ENCODE measurements at regions not wholly inside any gene's neighbourhood (a gene's known extent, or its start where the extent isn't known, plus 50 kb on each side); places are given as distances from the start of the nearest gene placed in this dataset.
"Not testable (repeated sequence)": the region's sequence is repeated elsewhere in the genome, so short reads cannot be mapped to it uniquely, and the experiment has no call there.

GRCh38 chr9:67635067-67635466, 223.7 kb upstream of the ANKRD20A1 start:
- DNase-seq (ENCODE audit: low read depth), result not testable (repeated sequence)

GRCh38 chr9:67611900-67612299, 246.8 kb upstream of the ANKRD20A1 start:
- not testable (repeated sequence) for DNase-seq (ENCODE audit: low read depth)

- not testable (repeated sequence) for DNase-seq (ENCODE audit: low read depth)
Measured at GRCh38 chr9:67609872-67610271, 248.9 kb upstream of the ANKRD20A1 start.

- DNase-seq (ENCODE audit: low read depth), result not testable (repeated sequence)
Measured at GRCh38 chr9:67609435-67609834, 249.3 kb upstream of the ANKRD20A1 start.

GRCh38 chr9:67605113-67605512, 253.6 kb upstream of the ANKRD20A1 start:
- DNase-seq (ENCODE audit: low read depth), result not testable (repeated sequence)

GRCh38 chr9:67603609-67604008, 255.1 kb upstream of the ANKRD20A1 start:
- DNase-seq (ENCODE audit: low read depth), result not testable (repeated sequence)

GRCh38 chr9:67592424-67592823, 266.3 kb upstream of the ANKRD20A1 start:
- DNase-seq (ENCODE audit: low read depth), result not testable (repeated sequence)

GRCh38 chr9:67555874-67556273, 302.9 kb upstream of the ANKRD20A1 start:
- DNase-seq (ENCODE audit: low read depth), result not testable (repeated sequence)

GRCh38 chr9:67550044-67550443, 308.7 kb upstream of the ANKRD20A1 start:
- DNase-seq (ENCODE audit: low read depth), result not testable (repeated sequence)

- DNase-seq (ENCODE audit: low read depth), result not testable (repeated sequence)
Measured at GRCh38 chr9:67529834-67530233, 328.9 kb upstream of the ANKRD20A1 start.

GRCh38 chr9:67516938-67517337, 341.8 kb upstream of the ANKRD20A1 start:
- DNase-seq (ENCODE audit: low read depth), result not testable (repeated sequence)

- not testable (repeated sequence) for DNase-seq (ENCODE audit: low read depth)
Measured at GRCh38 chr9:67514587-67514986, 344.1 kb upstream of the ANKRD20A1 start.

- DNase-seq (ENCODE audit: low read depth), result not testable (repeated sequence)
Measured at GRCh38 chr9:67503728-67504369, 354.9 kb upstream of the ANKRD20A1 start.

GRCh38 chr9:67492028-67492427, 366.7 kb upstream of the ANKRD20A1 start:
- DNase-seq (ENCODE audit: low read depth), result not testable (repeated sequence)

GRCh38 chr9:67477465-67477864, 381.3 kb upstream of the ANKRD20A1 start:
- not testable (repeated sequence) for DNase-seq (ENCODE audit: low read depth)

- not testable (repeated sequence) for DNase-seq (ENCODE audit: low read depth)
Measured at GRCh38 chr9:67470739-67471138, 388.0 kb upstream of the ANKRD20A1 start.

- not testable (repeated sequence) for DNase-seq (ENCODE audit: low read depth)
Measured at GRCh38 chr9:67468326-67468725, 390.4 kb upstream of the ANKRD20A1 start.

- not testable (repeated sequence) for DNase-seq (ENCODE audit: low read depth)
Measured at GRCh38 chr9:67461796-67462757, 396.7 kb upstream of the ANKRD20A1 start.

GRCh38 chr9:67452941-67453340, 405.8 kb upstream of the ANKRD20A1 start:
- not testable (repeated sequence) for DNase-seq (ENCODE audit: low read depth)

- not testable (repeated sequence) for DNase-seq (ENCODE audit: low read depth)
Measured at GRCh38 chr9:67442313-67442712, 416.4 kb upstream of the ANKRD20A1 start.

- not testable (repeated sequence) for DNase-seq (ENCODE audit: low read depth)
Measured at GRCh38 chr9:67437011-67437410, 421.7 kb upstream of the ANKRD20A1 start.

GRCh38 chr9:67424881-67425280, 432.5 kb upstream of the SPATA31A3 start:
- DNase-seq (ENCODE audit: low read depth), result not testable (repeated sequence)

All from HT1080 (cell line).